Endodermal cell (in vitro differentiated cells): ENCODE measurements at regions not wholly inside any gene's neighbourhood (a gene's known extent, or its start where the extent isn't known, plus 50 kb on each side); places are given as distances from the start of the nearest gene placed in this dataset.

Source experiments
- DNase-seq: peaks from one replicate; pipeline ENCODE4 v3.0.0-alpha.2; 2017
- H3K27ac ChIP-seq: 2 replicates; pipeline ENCODE4 v1.5.1; 2013; ENCODE audit warnings: mild to moderate bottlenecking, low read depth, low read length, moderate library complexity
- H3K27me3 ChIP-seq: 2 replicates; pipeline ENCODE4 v1.6.1; 2013; ENCODE audit warnings: mild to moderate bottlenecking, low read length, moderate library complexity; ENCODE audit not compliant: insufficient read depth, control insufficient read depth, poor library complexity, severe bottlenecking
- H3K36me3 ChIP-seq: 2 replicates; pipeline ENCODE4 v1.7.0; 2013; ENCODE audit warnings: mild to moderate bottlenecking, low read length, moderate library complexity; ENCODE audit not compliant: control insufficient read depth, insufficient read depth
- H3K4me1 ChIP-seq: one replicate; pipeline ENCODE4 v1.7.0; 2013; ENCODE audit warnings: low read length; ENCODE audit not compliant: control insufficient read depth, insufficient read depth
- H3K4me3 ChIP-seq: 2 replicates; pipeline ENCODE4 v1.5.1; 2013; ENCODE audit warnings: mild to moderate bottlenecking, low read length, moderate library complexity
- H3K9ac ChIP-seq: 2 replicates; pipeline ENCODE4 v1.6.1; 2013; ENCODE audit warnings: mild to moderate bottlenecking, low read length, moderate library complexity; ENCODE audit not compliant: poor library complexity, severe bottlenecking; ENCODE audit errors: extremely low read depth
- H3K9me3 ChIP-seq: 2 replicates; pipeline ENCODE4 v1.6.1; 2013; ENCODE audit warnings: mild to moderate bottlenecking, low read length, moderate library complexity; ENCODE audit not compliant: control insufficient read depth
- H3K27ac Mint-ChIP-seq: 2 replicates; pipeline ENCODE4 v1.8.0; 2020; ENCODE audit warnings: mixed read lengths
- H3K27me3 Mint-ChIP-seq: 2 replicates; pipeline ENCODE4 v1.8.0; 2021; ENCODE audit warnings: mild to moderate bottlenecking, mixed read lengths; ENCODE audit not compliant: insufficient read depth
- H3K36me3 Mint-ChIP-seq: 2 replicates; pipeline ENCODE4 v1.8.0; 2020; ENCODE audit warnings: low read depth, mixed read lengths
- H3K4me1 Mint-ChIP-seq: 2 replicates; pipeline ENCODE4 v1.8.0; 2020; ENCODE audit warnings: mixed read lengths
- H3K4me3 Mint-ChIP-seq: 2 replicates; pipeline ENCODE4 v1.8.0; 2020; ENCODE audit warnings: mild to moderate bottlenecking, moderate library complexity, mixed read lengths
- H3K9me3 Mint-ChIP-seq: 2 replicates; pipeline ENCODE4 v1.8.0; 2020; ENCODE audit warnings: mild to moderate bottlenecking, mixed read lengths
- CTCF ChIP-seq: fragments of 200-600 bp; sonication (generic); conservative IDR thresholded peaks from 2 replicates; pipeline ENCODE4 v1.5.0; 2021; ENCODE audit warnings: antibody characterized with exemption, mild to moderate bottlenecking
- WGBS, 2 experiments: methylation state at CpG; one replicate each; pipeline versions ENCODE4 v1.1.5 to v1.1.7; 2013; ENCODE audit warnings: missing lambda C conversion rate in 2 of 2, mixed read lengths in 1 of 2; ENCODE audit not compliant: insufficient coverage in 1 of 2, insufficient read length in 1 of 2; 5-methylcytosine and 5-hydroxymethylcytosine counted together

DNA sequence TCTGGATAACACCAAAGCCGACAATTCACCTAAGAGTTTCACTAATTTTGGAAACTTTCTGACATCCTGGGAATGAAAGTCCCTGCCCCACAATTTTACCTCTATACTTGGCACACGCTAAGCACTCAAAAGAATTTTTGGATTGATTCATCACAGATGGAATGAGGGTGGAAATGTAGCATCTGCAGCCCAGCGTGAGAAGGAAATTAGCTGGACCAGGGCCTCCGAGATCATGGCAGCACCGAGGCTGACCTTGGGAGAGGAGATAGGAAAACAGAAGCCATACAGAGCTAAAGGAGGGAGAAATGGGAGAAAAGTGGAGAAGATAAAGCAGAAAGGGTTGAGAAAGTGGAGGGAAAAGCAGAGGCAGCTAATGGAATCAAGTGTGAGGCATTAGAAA lies 606.6 kb upstream of the DPP6 start:
- H3K9me3 Mint-ChIP-seq: peaks cover 21% of the 10 kb centered on the region

DNA sequence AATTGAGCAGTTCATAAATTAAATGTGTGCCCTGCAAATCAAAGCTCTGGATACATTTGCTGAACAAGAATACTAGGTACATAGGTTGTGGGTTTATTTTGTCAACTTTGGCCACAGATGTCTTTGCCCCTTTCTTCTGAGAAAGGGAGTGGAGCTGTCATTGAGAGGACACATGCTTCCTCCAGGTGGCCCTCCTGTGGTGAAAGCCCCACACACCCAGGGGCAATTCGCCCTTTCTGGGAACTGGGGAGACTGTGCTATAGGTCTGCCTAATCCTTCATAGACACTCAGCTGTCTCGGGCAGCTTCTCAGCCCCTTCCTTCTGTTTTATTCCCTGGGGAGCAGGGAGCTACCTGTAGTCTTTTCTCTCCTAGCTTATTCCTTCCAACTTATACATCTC lies 605.7 kb upstream of the DPP6 start:
- TF ChIP-seq CTCF: no peak
- Histone ChIP-seq H3K4me3 (no peak overlapping the region), H3K27ac (no peak overlapping the region), H3K36me3 (no peaks in the 10 kb centered on the region), H3K4me1 (no peaks in the 10 kb centered on the region), H3K9ac (no peak overlapping the region), H3K27me3 (no peaks in the 10 kb centered on the region), H3K9me3 (peaks cover 95% of the 10 kb centered on the region)
- H3K9me3 Mint-ChIP-seq: peaks cover 30% of the 10 kb centered on the region
- H3K4me1 Mint-ChIP-seq: no peaks in the 10 kb centered on the region
- no peak for DNase-seq
- H3K36me3 Mint-ChIP-seq: no peaks in the 10 kb centered on the region
- 20 to 24% methylated on average over 2 of the region's 2 CpGs for WGBS, 2 experiments
- H3K4me3 Mint-ChIP-seq: no peak overlapping the region
- no peaks in the 10 kb centered on the region for H3K27me3 Mint-ChIP-seq
- no peak overlapping the region for H3K27ac Mint-ChIP-seq

More for the DNA sequence above, 606.6 kb upstream of the DPP6 start:
- no peaks in the 10 kb centered on the region for H3K4me1 ChIP-seq
- no peaks in the 10 kb centered on the region for H3K27me3 ChIP-seq
- H3K36me3 ChIP-seq: no peaks in the 10 kb centered on the region
- H3K36me3 Mint-ChIP-seq: no peaks in the 10 kb centered on the region
- no peaks in the 10 kb centered on the region for H3K4me1 Mint-ChIP-seq
- H3K9me3 ChIP-seq: peaks cover 95% of the 10 kb centered on the region
- H3K27me3 Mint-ChIP-seq: no peaks in the 10 kb centered on the region
- no peak overlapping the region for H3K9ac ChIP-seq
- no peak overlapping the region for H3K27ac Mint-ChIP-seq
- 77 to 79% methylated on average over 5 of the region's 5 CpGs for WGBS, 2 experiments
- no peak for TF ChIP-seq CTCF
- no peak overlapping the region for H3K4me3 Mint-ChIP-seq
- DNase-seq: no peak
- no peak overlapping the region for H3K4me3 ChIP-seq
- H3K27ac ChIP-seq: no peak overlapping the region

GRCh38 chr7:153447011-153447410 lies 605.2 kb upstream of the DPP6 start:
- Histone ChIP-seq H3K27me3 (no peaks in the 10 kb centered on the region), H3K4me3 (no peak overlapping the region), H3K4me1 (no peaks in the 10 kb centered on the region), H3K36me3 (no peaks in the 10 kb centered on the region), H3K9me3 (peaks cover 95% of the 10 kb centered on the region), H3K9ac (no peak overlapping the region), H3K27ac (no peak overlapping the region)
- no peak for TF ChIP-seq CTCF
- peaks cover 35% of the 10 kb centered on the region for H3K9me3 Mint-ChIP-seq
- H3K27me3 Mint-ChIP-seq: no peaks in the 10 kb centered on the region
- DNase-seq: no peak
- no peak overlapping the region for H3K4me3 Mint-ChIP-seq
- 75 to 90% methylated on average over 2 to 5 of the region's 5 CpGs for WGBS, 2 experiments
- H3K27ac Mint-ChIP-seq: no peak overlapping the region
- no peaks in the 10 kb centered on the region for H3K36me3 Mint-ChIP-seq
- H3K4me1 Mint-ChIP-seq: no peaks in the 10 kb centered on the region
